ENCODE measurements at regions not wholly inside any gene's neighbourhood (a gene's known extent, or its start where the extent isn't known, plus 50 kb on each side); places are given as distances from the start of the nearest gene placed in this dataset.

- DNase-seq: no peak
Observed at GRCh38 chr18:22678486-22678885, 254.6 kb upstream of the RBBP8 start.

DNA sequence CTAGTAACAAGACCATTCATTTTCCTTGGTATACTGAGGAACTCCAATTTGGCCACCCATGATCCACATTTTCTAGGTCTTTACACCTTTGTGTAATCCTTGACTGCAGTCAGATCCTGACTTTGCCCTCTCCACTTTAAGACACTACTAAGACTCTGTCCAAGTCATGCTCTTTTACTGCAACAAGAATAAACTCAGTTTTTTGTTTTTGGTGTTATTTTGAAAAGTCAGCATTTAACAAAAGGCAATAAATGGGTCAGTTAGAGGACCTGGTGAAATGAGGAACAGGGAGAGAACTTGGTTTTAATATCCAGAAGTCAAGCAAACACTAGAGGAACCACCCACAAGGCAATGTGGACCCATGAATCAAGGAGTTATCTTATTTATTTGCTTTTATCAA lies 252.2 kb upstream of the RBBP8 start:
- DNase-seq: no peak

DNA sequence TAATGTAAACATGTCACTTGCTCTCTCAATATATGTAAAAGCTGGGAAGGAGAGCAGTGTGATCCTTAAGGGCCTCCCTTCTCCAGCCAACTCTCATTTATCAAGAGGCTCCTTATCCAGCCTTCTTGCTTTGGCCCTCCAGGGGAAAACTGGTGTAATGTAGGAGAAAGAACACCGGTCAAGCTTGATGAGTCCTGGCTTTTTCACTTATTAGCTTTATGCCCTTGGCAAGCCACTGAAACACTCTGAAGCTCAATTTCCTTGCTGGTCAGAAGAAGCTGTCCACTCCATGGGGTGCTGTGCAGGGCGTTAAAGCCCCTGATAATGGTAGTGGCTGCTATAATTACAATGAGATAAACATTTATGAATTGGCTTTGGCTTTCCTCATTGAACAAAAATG lies 251.2 kb upstream of the RBBP8 start:
- no peak for DNase-seq

- no peak for DNase-seq
Observed at GRCh38 chr18:22682720-22683119, 250.4 kb upstream of the RBBP8 start.

DNA sequence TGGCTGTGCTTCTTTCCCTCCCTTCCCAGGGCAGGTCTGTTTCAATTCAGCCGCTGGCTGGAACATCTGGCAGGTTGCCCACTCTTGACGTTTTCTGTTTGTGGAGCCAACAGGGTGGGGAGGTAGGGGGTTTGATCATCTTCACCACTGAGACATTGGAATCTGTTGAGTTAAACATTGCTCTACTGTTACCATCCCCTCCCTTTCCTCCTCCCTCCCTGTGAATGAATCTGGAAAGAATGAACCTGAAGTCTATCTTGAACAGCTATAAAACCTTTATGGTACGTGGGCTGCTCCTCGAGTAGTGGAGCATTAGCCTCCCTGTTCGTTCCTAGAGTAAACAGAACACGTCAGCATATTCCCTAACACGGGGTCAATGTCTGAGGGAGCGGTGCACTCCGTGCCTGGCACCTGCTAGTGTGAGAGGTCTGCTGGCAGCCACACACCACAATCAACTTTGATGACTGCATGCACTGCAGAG lies 249.9 kb upstream of the RBBP8 start:
- no peak for DNase-seq

DNA sequence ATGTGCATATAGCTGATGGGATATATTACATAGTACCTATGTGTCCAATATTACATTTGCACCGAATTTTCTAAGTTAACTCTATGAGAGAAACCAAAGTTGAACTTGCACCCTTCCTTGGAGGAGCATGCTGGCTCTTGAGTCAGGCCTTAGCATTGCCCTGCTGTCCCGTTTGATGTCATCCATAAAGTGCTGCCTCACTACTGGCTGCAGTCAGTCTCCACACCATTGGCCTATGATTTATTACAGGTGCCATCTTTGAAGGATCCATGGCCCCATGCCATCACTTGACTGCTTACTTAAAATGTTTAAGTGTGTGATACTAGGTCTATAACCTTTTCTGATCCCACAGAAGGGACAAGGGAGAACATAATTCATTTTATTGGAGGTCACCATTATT lies 249.3 kb upstream of the RBBP8 start:
- no peak for DNase-seq

DNA sequence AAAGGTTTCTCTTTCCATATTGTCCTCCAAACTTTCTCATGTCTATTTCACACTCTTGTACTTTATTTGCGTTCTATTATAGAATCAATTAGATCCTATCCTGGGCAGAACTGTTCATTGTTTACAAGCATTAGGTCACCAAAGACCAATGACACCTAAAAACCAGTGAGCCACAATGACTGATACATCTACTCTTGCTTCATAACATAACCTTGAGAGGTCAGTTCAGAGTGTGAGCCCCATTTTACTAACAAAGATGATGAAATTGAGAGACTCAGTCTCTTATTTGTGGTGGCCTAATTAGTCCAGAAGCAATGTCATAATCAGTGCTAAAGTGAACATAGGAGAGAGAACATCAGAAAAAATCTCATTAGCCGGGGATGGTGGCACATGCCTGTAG lies 248.9 kb upstream of the RBBP8 start:
- no peak for DNase-seq

GRCh38 chr18:22685788-22686187 lies 247.3 kb upstream of the RBBP8 start:
- DNase-seq: no peak

- no peak for DNase-seq
Observed at GRCh38 chr18:22687892-22688680, 245.0 kb upstream of the RBBP8 start.

DNA sequence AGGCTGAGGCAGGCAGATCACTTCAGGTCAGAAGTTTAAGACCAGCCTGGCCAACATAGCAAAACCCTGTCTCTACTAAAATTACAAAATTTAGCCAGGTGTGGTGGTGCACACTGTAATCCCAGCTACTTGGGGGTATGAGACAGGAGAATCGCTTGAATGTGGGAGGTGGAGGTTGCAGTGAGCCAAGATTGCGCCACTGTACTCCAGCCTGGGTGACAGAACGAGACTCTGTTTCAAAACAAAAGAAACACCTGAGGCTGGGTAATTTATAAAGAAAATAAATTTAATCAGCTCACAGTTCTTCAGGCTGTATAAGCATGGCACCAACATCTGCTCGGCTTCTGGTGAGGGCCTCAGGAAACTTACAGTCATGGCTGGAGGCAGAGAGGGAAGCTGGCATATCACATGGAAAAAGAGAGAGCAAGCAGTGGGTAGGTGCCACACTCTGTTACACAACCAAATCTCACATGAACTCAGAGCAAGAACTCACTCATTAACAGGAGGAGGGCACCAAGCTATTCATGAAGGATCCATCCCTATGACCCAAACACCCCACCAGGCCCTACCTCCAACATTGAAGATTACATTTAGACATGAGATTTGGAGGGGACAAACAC lies 244.1 kb upstream of the RBBP8 start:
- no peak for DNase-seq

DNA sequence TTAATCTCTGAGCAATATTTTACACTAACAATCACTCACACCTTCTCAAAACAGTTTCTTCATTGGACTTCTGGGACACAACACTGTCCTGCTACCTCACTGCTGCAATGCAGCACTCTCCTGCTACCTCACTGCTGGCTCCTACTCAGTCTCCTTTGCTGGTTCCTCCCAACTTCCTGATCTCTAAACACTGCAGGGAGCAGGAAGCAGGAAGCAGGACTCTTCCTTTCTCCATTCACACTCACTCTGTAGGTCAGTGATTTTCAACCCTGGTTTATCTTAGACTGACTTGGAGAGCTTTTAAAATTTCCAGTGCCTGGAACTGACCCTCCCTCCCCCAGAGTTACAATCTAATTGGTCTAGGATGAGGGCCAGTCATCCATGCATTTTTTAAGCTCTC lies 243.4 kb upstream of the RBBP8 start:
- DNase-seq: no peak

DNA sequence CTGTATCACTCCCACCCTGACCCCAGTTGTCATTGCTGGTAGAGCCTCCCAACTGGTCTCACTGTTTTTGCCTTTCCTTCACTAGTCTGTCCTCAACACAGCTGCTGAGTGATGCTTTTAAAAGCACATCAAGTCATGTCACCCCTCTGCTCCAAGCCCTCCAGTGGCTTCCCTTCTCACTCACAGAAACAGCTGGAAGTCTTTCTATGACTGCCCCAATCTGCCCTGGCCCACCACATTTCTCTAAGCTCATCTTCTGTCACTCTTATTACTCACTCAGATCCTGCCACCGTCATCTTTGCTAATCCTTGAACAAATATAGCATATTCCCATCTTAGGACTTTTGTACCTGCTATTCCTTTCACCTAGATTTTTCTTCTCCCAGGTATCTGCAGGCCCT lies 242.6 kb upstream of the RBBP8 start:
- DNase-seq: no peak

GRCh38 chr18:22691946-22692710 lies 241.0 kb upstream of the RBBP8 start:
- DNase-seq: peak; percentile 61

DNA sequence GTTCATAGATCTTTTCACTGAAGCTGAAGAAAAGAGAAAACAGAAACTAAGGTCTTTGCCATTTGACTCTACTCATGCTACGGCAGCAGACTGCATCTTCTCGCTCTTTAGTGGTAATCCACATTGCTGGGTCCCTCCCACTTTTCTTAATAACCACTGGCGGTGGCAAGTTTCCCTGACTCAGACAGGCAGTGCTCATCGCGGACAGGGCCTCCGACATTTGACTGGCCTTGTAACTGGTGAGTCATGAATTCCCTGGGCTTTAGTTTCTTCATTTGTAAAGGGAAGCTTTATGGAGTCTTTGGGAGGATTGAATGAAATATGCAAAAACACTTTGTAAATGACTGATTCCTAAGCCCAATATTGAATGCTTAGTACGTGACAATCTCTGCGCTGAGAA lies 238.2 kb upstream of the RBBP8 start:
- DNase-seq: peak; percentile 58

DNA sequence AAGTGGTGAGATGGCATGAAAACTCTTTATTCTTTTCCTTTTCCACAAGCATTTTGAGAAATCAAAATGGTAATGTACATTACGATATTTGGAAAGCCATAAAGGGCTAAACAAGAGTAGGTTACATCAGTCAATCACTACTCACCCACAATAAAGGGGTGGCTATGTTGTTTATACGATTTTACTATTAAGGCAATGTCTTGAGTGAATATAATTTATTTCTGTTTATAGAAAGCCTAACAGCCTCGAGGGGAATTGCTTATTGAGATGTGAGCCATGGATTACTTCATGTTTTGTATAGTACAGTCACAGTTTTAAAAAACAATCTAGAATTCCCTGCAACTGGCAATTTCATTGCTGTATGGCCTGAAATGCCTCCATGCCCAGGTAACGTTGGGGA lies 237.5 kb upstream of the RBBP8 start:
- no peak for DNase-seq

DNA sequence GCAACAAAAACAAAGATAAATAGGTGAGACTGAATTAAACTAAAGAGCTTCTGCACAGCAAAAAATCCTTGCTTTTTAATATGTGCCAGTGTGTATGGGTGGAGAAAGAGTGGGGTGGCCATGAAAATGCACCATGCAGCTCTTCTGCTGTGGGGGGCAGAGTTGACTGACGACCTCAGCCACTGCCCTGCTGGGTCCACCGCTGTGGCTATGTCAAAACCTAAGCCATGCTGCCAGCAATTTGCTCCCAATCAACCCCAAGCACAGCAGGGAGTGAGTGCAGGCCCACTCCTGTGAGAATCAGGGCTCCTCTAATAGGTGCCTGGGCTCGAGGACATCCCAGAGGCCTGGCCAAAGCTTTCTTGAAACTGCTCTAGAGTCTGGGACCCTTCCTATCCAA lies 235.6 kb upstream of the RBBP8 start:
- DNase-seq: no peak

DNA sequence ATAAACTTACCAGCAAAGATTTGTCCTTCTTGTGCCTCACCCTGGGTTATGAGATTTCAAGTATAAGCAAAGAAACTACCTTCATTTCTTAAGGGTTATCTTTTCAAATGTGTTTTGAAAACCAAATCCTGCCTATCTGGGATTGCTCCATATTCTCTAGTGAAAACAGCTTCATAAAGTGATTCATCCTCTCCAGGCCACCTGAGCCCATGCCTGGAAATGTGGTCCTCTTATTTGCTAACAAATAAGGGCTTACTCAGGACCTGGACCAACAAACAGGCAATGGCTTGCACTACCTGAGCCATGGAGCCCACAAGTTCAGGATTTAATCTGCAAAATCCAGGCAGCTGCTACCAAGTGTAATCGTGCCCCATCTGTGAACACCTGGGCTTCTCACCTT lies 234.4 kb upstream of the RBBP8 start:
- DNase-seq: no peak

DNA sequence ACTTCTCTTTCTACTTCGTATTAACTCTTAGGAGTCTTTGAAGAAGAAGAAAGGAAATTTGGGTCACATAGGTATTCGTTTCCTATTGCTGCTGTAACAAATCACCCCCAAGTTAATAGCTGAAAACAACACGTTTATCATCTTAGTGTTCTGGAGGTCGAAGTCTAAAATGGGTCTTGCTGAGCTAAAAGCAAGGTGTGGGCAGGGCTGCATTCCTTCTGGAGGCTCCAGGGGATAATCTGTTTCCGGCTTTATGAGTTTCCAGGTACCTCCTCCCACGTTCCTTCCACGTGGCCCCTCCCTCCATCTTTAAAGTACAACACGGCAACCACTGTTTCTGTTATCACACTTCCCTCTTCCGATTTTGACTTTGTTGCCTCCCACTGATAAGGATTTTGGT lies 233.5 kb upstream of the RBBP8 start:
- no peak for DNase-seq

- DNase-seq: no peak
Observed at GRCh38 chr18:22700920-22701319, 232.2 kb upstream of the RBBP8 start.

- no peak for DNase-seq
Observed at GRCh38 chr18:22701326-22701725, 231.8 kb upstream of the RBBP8 start.

DNA sequence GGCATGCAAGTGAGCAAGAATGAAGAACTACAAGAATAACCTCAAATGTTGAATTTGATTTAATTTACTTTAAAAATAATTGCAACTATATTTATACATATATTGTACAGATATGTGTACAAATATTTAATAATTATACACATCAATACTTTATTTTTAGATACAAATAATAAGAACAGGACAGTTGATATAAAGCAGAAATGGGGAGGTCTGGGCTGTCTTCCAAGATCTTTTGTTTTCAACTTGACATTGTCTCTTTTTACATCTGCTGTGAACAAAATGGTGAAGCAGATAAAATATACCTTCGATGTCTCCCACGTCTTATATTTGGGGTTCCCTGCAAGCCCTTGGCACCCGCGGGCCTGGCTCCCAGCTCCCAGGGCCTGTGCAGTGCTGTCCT lies 231.3 kb upstream of the RBBP8 start:
- no peak for DNase-seq

GRCh38 chr18:22702806-22703205 lies 230.3 kb upstream of the RBBP8 start:
- no peak for DNase-seq

- DNase-seq: peak; percentile 10
Observed at GRCh38 chr18:22703883-22704585, 229.1 kb upstream of the RBBP8 start.

- DNase-seq: no peak
Observed at GRCh38 chr18:22704586-22704918, 228.6 kb upstream of the RBBP8 start.

Data from MV-4-11 (cell line).